ENCODE measurements at regions not wholly inside any gene's neighbourhood (a gene's known extent, or its start where the extent isn't known, plus 50 kb on each side); places are given as distances from the start of the nearest gene placed in this dataset.

DNA sequence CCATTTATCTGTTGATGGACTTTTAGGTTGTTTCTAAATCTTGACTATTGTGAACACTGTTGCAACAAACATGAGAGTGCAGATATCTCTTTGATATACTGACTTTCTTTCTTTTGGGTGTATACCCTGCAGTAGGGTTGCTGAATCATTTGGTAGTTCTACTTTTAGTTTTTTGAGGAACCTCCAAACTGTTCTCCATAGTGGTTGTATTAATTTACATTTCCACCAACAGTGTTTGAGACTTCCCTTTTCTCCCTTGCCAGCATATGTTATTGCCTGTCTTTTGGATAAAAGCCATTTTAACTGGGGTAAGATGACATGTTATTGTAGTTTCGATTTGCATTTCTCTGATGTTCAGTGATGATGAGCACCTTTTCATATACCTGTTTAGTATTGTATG is 330.0 kb downstream of the DDX10 start:
- no peak for ATAC-seq
- Histone ChIP-seq H3K4me1 (no peaks in the 10 kb centered on the region), H3K4me3 (no peak overlapping the region), H3K27ac (no peak overlapping the region), H3K9me3 (peaks cover 0 to 17% (median 0%) of the 10 kb centered on the region in 3 donors), H3K27me3 (no peaks in the 10 kb centered on the region), H3K36me3 (no peaks in the 10 kb centered on the region)
- WGBS, 2 donors (ENCODE audit: low coverage in 1 of 2) = 83 to 91% methylated on average over 1 of the region's 1 CpG
- TF ChIP-seq POLR2AphosphoS5 (IDR thresholded peaks at IDR 0.05) (no peak), EP300 (IDR thresholded peaks at IDR 0.05) (no peak), CTCF (IDR thresholded peaks at IDR 0.05) (no peak), POLR2A (IDR thresholded peaks at IDR 0.05) (no peak)

DNA sequence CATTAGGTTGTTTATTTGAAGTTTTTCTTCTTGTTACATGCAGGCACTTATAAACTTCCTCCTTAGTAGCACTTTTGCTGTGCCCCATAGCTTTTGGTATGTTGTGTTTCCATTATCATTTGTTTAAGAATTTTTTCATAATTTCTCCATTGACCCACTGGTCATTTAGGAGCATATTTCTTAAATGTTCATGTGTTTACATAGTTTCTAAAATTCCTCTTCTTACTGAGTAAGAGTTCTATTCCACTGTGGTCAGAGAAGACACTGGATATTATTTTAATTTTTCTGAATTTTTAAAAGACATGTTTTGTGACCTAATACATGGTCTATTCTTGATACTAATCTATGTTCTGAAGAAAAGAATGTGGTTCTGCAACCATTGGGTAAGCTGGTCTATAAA is 333.0 kb downstream of the DDX10 start:
- no peaks in the 10 kb centered on the region for H3K36me3 ChIP-seq
- no peak for ATAC-seq
- no peak overlapping the region for H3K4me3 ChIP-seq
- peaks cover 0 to 17% (median 0%) of the 10 kb centered on the region in 3 donors for H3K9me3 ChIP-seq
- H3K27me3 ChIP-seq = no peaks in the 10 kb centered on the region
- TF ChIP-seq POLR2AphosphoS5 (IDR thresholded peaks at IDR 0.05) = no peak
- no peak for TF ChIP-seq POLR2A (IDR thresholded peaks at IDR 0.05)
- no peak for TF ChIP-seq CTCF (IDR thresholded peaks at IDR 0.05)
- TF ChIP-seq EP300 (IDR thresholded peaks at IDR 0.05) = no peak
- no peak overlapping the region for H3K27ac ChIP-seq
- H3K4me1 ChIP-seq = no peaks in the 10 kb centered on the region

DNA sequence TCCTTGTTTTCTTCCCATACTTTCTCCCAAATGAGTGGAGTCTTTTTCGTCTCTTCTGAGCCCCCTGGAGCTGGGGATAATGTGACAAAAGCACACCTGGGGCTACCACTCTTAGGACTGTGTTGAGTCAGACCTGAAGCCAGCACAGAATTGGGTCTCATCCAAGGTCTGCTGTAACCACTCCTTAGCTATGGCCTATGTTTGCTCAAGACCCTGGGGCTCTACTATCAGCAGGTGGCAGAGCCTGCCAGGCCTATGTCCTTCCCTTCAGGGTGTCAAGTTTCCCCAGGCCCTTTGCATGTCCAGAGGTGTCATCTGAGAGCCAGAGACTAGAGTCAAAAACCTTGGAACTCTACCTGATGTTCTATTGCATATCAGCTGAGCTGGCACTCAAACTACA is 335.7 kb downstream of the DDX10 start:
- H3K4me3 ChIP-seq = no peak overlapping the region
- WGBS, 2 donors (ENCODE audit: low coverage in 1 of 2) = 67% methylated on average over 1 of the region's 1 CpG; no CpG with 5 or more reads in 1 of the 2 donors
- H3K27me3 ChIP-seq = no peaks in the 10 kb centered on the region
- H3K27ac ChIP-seq = no peak overlapping the region
- no peak for ATAC-seq
- peaks cover 0 to 17% (median 0%) of the 10 kb centered on the region in 3 donors for H3K9me3 ChIP-seq
- TF ChIP-seq EP300 (IDR thresholded peaks at IDR 0.05) = no peak
- TF ChIP-seq POLR2AphosphoS5 (IDR thresholded peaks at IDR 0.05) = no peak
- TF ChIP-seq POLR2A (IDR thresholded peaks at IDR 0.05) = no peak
- no peak for TF ChIP-seq CTCF (IDR thresholded peaks at IDR 0.05)
- H3K36me3 ChIP-seq = no peaks in the 10 kb centered on the region
- no peaks in the 10 kb centered on the region for H3K4me1 ChIP-seq

GRCh38 chr11:109001585-109001984 is 336.7 kb downstream of the DDX10 start:
- Histone ChIP-seq H3K27ac (no peak overlapping the region), H3K36me3 (no peaks in the 10 kb centered on the region), H3K27me3 (no peaks in the 10 kb centered on the region), H3K9me3 (peaks cover 0 to 7% (median 0%) of the 10 kb centered on the region in 3 donors), H3K4me1 (no peaks in the 10 kb centered on the region), H3K4me3 (no peak overlapping the region)
- no peak for ATAC-seq
- TF ChIP-seq POLR2A (IDR thresholded peaks at IDR 0.05) (no peak), CTCF (IDR thresholded peaks at IDR 0.05) (no peak), POLR2AphosphoS5 (IDR thresholded peaks at IDR 0.05) (no peak), EP300 (IDR thresholded peaks at IDR 0.05) (no peak)

DNA sequence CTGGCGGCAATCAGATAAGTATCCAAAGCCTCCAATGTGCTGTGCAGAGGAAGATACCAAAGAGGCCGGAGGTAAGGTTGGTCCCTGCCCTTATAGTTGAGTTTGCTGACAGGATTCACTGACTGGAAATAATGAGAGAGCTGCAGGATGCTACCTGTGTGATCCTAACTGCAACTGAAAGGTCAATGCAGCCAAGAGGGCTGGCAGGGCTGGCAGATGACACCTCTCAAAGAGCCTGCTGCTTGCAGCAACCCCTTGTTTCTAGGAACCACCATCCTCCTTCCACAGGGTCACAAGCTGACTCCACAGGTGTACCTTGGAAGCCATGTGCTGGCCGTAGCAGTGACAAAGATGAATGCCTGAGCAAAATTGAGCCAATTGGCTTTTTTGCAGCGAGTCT is 348.1 kb downstream of the DDX10 start:
- no peak for ATAC-seq
- Histone ChIP-seq H3K4me1 (no peaks in the 10 kb centered on the region), H3K27me3 (no peaks in the 10 kb centered on the region), H3K36me3 (no peaks in the 10 kb centered on the region), H3K4me3 (no peak overlapping the region), H3K9me3 (no peaks in the 10 kb centered on the region), H3K27ac (no peak overlapping the region)
- TF ChIP-seq CTCF (IDR thresholded peaks at IDR 0.05) (no peak), EP300 (IDR thresholded peaks at IDR 0.05) (no peak), POLR2A (IDR thresholded peaks at IDR 0.05) (no peak), POLR2AphosphoS5 (IDR thresholded peaks at IDR 0.05) (no peak)
- 40 to 67% methylated on average over 1 to 2 of the region's 4 CpGs for WGBS, 2 donors (ENCODE audit: low coverage in 1 of 2)

Data from gastroesophageal sphincter (tissue), 4 donors.